NCI-H526 treated with DMSO at 0.1 percent for 48 hours (cell line): ENCODE measurements at regions not wholly inside any gene's neighbourhood (a gene's known extent, or its start where the extent isn't known, plus 50 kb on each side); places are given as distances from the start of the nearest gene placed in this dataset.
A peak's percentile ranks its signal among the peaks of the same experiment; 100 is the strongest.

ENCODE experiments used
- DNase-seq: peaks from one replicate; lab custom pipeline; 2025; lab: John Stamatoyannopoulos, UW

GRCh38 chr1:13922466-13923110 lies 222.6 kb downstream of the PRDM2 start:
- DNase-seq, result no peak

GRCh38 chr1:13926556-13926955 lies 226.6 kb downstream of the PRDM2 start:
- no peak for DNase-seq

- no peak for DNase-seq
These were observed 227.7 kb downstream of the PRDM2 start for GRCh38 chr1:13927736-13928135.

GRCh38 chr1:13929313-13929712 lies 229.3 kb downstream of the PRDM2 start:
- no peak for DNase-seq

GRCh38 chr1:13930151-13930550 lies 230.2 kb downstream of the PRDM2 start:
- DNase-seq, result no peak

GRCh38 chr1:13931226-13931625 lies 231.2 kb downstream of the PRDM2 start:
- no peak for DNase-seq

- no peak for DNase-seq
These were observed 235.3 kb downstream of the PRDM2 start for GRCh38 chr1:13935336-13935735.

GRCh38 chr1:13941315-13941714 lies 241.3 kb downstream of the PRDM2 start:
- DNase-seq, result no peak

- no peak for DNase-seq
These were observed 243.1 kb downstream of the PRDM2 start for GRCh38 chr1:13943055-13943454.

- DNase-seq, result no peak
These were observed 245.9 kb downstream of the PRDM2 start for GRCh38 chr1:13945856-13946255.

GRCh38 chr1:13947658-13948057 lies 247.7 kb downstream of the PRDM2 start:
- no peak for DNase-seq

- no peak for DNase-seq
These were observed 248.4 kb downstream of the PRDM2 start for GRCh38 chr1:13948396-13948795.

- DNase-seq, result no peak
These were observed 249.0 kb downstream of the PRDM2 start for GRCh38 chr1:13948888-13949391.

GRCh38 chr1:13949546-13949945 lies 249.6 kb downstream of the PRDM2 start:
- no peak for DNase-seq

GRCh38 chr1:13950637-13951036 lies 250.6 kb downstream of the PRDM2 start:
- DNase-seq, result no peak

- DNase-seq, result no peak
These were observed 252.1 kb downstream of the PRDM2 start for GRCh38 chr1:13951793-13952751.

GRCh38 chr1:13952985-13953384 lies 253.0 kb downstream of the PRDM2 start:
- DNase-seq, result no peak

GRCh38 chr1:13956393-13956792 lies 256.4 kb downstream of the PRDM2 start:
- DNase-seq, result no peak

- DNase-seq, result peak; percentile 2
These were observed 260.5 kb downstream of the PRDM2 start for GRCh38 chr1:13960375-13960987.

- no peak for DNase-seq
These were observed 264.8 kb downstream of the PRDM2 start for GRCh38 chr1:13964768-13965167.

GRCh38 chr1:13965770-13966398 lies 265.9 kb downstream of the PRDM2 start:
- DNase-seq, result peak; percentile 30

GRCh38 chr1:13967707-13968106 lies 267.7 kb downstream of the PRDM2 start:
- no peak for DNase-seq
